ENCODE measurements at regions not wholly inside any gene's neighbourhood (a gene's known extent, or its start where the extent isn't known, plus 50 kb on each side); places are given as distances from the start of the nearest gene placed in this dataset.

GRCh38 chr17:77266891-77267341 is 126.1 kb downstream of the SEC14L1 start:
- Histone ChIP-seq H3K36me3 (ENCODE audit: insufficient read depth) (no peaks in the 10 kb centered on the region), H3K27ac (ENCODE audit: low read depth) (no peak overlapping the region), H3K4me1 (ENCODE audit: insufficient read depth) (no peaks in the 10 kb centered on the region), H3K4me3 (ENCODE audit: low read depth, low read length) (no peak overlapping the region)
- WGBS, result 74% methylated on average over 13 of the region's 13 CpGs
- no peak for DNase-seq (ENCODE audit: extremely low spot score)

GRCh38 chr17:77269696-77270681 is 129.2 kb downstream of the SEC14L1 start:
- Histone ChIP-seq H3K27ac (ENCODE audit: low read depth) (no peak overlapping the region), H3K4me3 (ENCODE audit: low read depth, low read length) (no peak overlapping the region), H3K36me3 (ENCODE audit: insufficient read depth) (no peaks in the 10 kb centered on the region), H3K4me1 (ENCODE audit: insufficient read depth) (no peaks in the 10 kb centered on the region)
- no peak for DNase-seq (ENCODE audit: extremely low spot score)
- 83% methylated on average over 18 of the region's 18 CpGs for WGBS

- Histone ChIP-seq H3K4me3 (ENCODE audit: low read depth, low read length) (no peak overlapping the region), H3K36me3 (ENCODE audit: insufficient read depth) (no peaks in the 10 kb centered on the region), H3K4me1 (ENCODE audit: insufficient read depth) (no peaks in the 10 kb centered on the region), H3K27ac (ENCODE audit: low read depth) (no peak overlapping the region)
- no peak for DNase-seq (ENCODE audit: extremely low spot score)
- WGBS, result 87% methylated on average over 8 of the region's 8 CpGs
Measured at GRCh38 chr17:77271411-77271810, 130.6 kb downstream of the SEC14L1 start.

DNA sequence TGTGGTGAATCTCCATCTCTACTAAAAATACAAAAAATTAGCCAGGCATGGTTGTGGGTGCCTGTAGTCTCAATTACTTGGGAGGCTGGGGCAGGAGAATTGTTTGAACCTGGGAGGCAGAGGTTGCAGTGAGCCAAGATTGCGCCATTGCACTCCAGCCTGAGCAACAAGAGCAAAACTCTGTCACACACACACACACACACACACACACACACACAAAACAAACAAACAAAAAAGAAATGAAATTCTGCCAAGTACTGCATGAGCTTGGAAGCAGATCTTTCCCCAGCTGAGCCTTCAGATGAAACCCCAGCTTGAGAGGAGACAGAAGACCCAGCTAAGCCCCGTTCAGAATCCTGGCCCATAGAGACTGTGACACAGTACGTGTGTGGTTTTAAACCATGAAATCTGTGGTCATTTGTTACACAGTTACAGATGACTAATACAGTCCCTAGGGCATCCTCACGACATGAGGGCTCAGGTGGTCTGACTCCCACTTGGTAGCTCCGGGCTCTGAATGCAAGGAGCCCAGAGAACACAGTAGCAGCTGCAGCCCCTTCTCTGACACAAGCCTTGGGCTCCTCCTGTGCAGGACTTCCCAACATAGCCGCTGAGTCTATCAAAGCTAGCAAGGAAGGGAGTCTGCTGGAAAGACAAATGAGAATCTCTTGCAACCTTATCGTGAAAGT is 132.8 kb downstream of the SEC14L1 start:
- DNase-seq (ENCODE audit: extremely low spot score), result no peak
- H3K27ac ChIP-seq (ENCODE audit: low read depth), result no peak overlapping the region
- 83% methylated on average over 7 of the region's 7 CpGs for WGBS
- H3K36me3 ChIP-seq (ENCODE audit: insufficient read depth), result no peaks in the 10 kb centered on the region
- no peak overlapping the region for H3K4me3 ChIP-seq (ENCODE audit: low read depth, low read length)
- H3K4me1 ChIP-seq (ENCODE audit: insufficient read depth), result no peaks in the 10 kb centered on the region

DNA sequence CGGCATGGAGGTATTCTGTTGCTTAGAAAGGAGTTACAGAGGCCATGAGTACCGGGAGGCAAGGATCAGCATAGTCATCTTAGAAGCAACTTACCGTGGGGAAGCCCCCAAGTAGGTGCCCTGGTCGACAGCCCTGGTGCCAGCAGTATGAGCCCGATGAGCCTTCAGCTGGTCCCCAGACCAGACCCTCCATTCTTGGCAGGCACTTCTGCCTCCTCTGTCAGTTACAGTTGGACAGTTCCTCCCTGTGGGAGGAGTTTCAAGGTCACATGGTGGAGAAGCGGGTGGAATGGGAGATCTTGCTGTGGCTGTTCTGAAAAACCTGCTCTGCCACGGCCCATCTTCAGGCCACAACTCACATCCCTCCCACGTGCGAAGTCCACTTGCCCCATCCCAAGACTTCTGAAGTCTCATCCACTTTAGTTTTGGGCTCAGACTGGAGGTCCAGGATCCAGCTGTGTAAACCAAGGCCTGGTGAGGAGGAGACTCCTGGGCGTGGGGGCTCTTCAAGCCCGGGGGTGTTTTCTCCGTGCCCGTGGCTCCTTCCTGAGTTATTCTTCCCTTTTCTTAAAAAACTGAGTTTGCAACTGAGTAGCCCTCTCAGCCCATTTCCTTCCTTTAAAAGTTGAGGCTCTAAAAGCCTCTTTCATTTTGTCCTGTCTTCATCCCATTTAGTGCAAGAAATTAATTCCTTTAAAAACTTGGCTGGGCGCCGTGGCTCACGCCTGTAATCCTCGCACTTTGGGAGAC is 133.5 kb downstream of the SEC14L1 start:
- WGBS, result 90% methylated on average over 17 of the region's 17 CpGs
- Histone ChIP-seq H3K4me3 (ENCODE audit: low read depth, low read length) (no peak overlapping the region), H3K27ac (ENCODE audit: low read depth) (no peak overlapping the region), H3K4me1 (ENCODE audit: insufficient read depth) (no peaks in the 10 kb centered on the region), H3K36me3 (ENCODE audit: insufficient read depth) (no peaks in the 10 kb centered on the region)
- no peak for DNase-seq (ENCODE audit: extremely low spot score)

DNA sequence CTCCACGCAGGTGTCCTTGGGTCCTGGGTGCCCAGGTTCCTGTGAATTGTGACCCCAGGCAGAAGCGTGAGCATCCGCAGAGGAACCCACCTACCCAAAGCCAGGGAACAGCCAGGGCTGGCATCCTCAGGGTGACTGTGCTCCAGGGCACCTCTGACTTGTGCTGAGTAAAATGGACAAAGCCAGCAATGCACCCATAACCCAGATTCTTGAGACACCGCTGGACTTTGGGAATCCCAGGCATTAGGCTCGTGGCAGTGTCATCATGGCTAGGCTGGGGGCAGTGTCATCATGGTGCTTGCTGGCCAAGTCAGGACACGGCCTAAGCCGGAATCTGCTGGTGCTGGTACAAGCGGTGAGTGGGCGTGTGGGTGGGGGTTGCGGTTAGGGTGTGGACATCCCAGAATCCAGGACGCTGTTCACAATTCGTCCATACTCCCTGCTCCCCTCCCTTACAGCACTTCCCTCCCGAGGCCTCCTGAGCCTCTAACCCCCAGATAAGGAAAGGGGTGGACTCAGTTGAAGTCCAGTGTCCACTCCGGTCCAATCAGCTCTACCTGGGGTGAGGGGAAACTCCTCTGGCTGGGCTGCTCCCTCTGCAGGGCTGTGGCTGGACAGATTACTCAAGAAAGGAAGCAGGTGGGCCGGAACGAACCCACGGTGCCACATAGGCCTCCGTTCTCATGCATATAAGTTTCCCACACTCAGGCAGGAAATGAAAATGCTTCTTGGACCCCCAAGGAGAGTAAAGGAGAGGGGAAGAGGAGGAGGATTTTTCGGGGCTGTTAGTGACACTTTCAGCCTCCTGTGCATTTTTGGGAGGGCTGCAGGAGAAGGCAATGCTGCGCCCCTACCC is 138.9 kb downstream of the SEC14L1 start:
- 81% methylated on average over 20 of the region's 20 CpGs for WGBS

DNA sequence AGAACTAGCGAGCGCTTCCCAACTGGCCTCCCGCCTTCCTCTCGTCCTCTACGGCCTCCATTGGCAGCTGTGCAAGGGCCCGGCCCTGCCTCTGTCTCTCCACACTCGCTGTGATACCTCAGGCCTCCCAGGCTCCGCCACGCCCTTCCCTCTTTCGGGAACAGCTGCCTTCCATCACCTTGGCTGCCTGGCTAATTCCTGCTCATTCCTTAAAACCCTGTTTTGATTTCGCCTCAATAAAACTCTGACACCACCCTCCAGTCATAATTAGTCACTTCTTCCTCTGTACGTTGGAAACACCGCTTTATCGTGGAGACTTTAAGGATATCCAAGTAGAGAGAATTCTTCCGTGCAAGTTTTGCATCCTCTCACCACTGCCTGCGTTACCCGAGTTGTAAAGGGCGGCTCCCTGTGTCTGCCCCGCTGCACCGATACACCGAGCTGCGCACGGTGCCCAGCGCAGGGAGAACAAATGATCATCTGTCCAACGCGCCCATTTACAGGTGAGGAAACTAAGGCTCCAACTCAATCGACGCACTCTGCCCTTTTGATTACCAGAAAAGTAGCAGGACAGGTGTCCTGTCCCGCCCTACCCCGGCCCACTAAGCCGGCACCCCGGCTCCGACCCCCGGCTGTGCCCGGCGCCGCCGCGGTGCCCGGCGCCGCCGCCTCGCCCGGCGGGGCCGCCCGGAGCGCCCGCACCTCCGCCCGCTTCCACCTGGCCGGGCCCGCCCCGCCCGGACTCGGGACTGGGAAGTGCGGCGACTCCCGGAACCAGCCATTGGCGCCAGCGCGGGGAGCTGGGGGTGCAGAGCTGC is 139.7 kb downstream of the SEC14L1 start:
- Histone ChIP-seq H3K4me1 (ENCODE audit: insufficient read depth) (no peaks in the 10 kb centered on the region), H3K4me3 (ENCODE audit: low read depth, low read length) (peak overlapping the region; percentile 47), H3K36me3 (ENCODE audit: insufficient read depth) (no peaks in the 10 kb centered on the region), H3K27ac (ENCODE audit: low read depth) (no peak overlapping the region)
- WGBS, result 14% methylated on average over 63 of the region's 63 CpGs
- DNase-seq (ENCODE audit: extremely low spot score), result no peak

More for the DNA sequence above, 138.9 kb downstream of the SEC14L1 start:
- Histone ChIP-seq H3K4me1 (ENCODE audit: insufficient read depth) (no peaks in the 10 kb centered on the region), H3K36me3 (ENCODE audit: insufficient read depth) (no peaks in the 10 kb centered on the region), H3K4me3 (ENCODE audit: low read depth, low read length) (no peak overlapping the region), H3K27ac (ENCODE audit: low read depth) (no peak overlapping the region)
- DNase-seq (ENCODE audit: extremely low spot score), result no peak

DNA sequence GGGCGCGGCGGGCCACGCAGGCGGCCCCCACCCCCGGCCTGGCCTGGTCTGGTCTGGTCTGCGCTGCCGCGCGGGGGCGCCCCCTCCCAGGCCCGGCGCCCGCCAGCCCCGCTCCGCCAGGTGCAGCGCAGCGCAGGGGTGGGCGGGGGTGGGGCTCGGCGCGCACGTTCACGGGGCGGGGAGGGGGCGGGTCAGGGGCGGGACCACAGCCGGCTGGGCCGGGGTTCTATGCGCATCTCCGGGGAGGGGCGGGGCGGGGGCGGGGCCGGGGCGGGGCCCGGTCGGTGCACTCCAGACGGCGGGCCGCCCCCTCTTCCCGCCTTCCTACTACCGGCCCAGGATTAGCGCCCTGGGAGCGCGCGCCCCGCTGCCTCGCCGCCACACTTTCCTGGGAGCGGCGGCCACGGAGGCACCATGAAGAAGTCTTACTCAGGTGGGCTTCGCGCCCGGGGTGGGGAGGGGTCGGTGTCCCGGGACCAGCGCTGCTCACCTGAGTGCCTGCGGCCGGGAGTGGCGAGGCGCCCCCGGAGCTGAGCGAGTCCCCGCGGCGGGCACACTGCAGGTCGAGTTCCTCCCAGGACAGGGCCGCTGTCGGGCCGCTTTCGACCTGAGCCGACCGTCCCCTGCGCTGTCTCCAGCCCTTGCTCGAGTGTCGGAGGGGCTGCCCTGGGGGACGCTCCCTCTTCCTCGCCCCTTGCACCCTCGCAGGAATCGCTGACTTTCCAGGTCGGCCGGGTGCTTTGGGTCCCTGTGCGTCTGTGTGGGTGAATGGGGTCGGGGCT is 140.5 kb downstream of the SEC14L1 start:
- H3K36me3 ChIP-seq (ENCODE audit: insufficient read depth), result no peaks in the 10 kb centered on the region
- peak overlapping the region; percentile 47 for H3K4me3 ChIP-seq (ENCODE audit: low read depth, low read length)
- H3K27ac ChIP-seq (ENCODE audit: low read depth), result no peak overlapping the region
- no peak for DNase-seq (ENCODE audit: extremely low spot score)
- 7% methylated on average over 86 of the region's 86 CpGs for WGBS
- H3K4me1 ChIP-seq (ENCODE audit: insufficient read depth), result no peaks in the 10 kb centered on the region

DNA sequence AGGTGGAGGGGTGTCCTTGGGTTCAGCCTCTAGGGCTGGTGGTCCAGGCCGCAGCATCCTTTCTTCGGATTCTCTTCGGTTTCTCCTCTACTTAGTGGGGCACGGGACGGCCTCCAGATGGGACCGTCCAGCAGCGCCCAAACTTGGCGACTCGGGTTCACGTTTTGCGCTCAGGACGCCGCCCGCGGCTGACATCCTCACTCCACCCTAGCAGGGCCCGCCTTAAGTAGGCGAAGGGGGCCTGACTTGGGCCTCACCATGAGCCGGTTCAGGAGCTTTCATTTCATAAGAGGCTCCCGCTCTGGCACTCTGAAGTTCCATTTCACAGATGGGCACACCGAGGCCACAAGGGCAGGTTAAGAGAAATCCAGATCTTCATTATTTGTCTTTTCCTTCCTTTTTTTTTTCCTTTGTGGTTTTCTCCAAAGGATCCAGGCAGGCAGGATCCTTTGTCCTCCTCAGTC is 141.2 kb downstream of the SEC14L1 start:
- DNase-seq (ENCODE audit: extremely low spot score), result no peak
- no peak overlapping the region for H3K27ac ChIP-seq (ENCODE audit: low read depth)
- WGBS, result 71% methylated on average over 20 of the region's 20 CpGs
- H3K4me1 ChIP-seq (ENCODE audit: insufficient read depth), result no peaks in the 10 kb centered on the region
- no peaks in the 10 kb centered on the region for H3K36me3 ChIP-seq (ENCODE audit: insufficient read depth)
- H3K4me3 ChIP-seq (ENCODE audit: low read depth, low read length), result peak overlapping the region; percentile 47

DNA sequence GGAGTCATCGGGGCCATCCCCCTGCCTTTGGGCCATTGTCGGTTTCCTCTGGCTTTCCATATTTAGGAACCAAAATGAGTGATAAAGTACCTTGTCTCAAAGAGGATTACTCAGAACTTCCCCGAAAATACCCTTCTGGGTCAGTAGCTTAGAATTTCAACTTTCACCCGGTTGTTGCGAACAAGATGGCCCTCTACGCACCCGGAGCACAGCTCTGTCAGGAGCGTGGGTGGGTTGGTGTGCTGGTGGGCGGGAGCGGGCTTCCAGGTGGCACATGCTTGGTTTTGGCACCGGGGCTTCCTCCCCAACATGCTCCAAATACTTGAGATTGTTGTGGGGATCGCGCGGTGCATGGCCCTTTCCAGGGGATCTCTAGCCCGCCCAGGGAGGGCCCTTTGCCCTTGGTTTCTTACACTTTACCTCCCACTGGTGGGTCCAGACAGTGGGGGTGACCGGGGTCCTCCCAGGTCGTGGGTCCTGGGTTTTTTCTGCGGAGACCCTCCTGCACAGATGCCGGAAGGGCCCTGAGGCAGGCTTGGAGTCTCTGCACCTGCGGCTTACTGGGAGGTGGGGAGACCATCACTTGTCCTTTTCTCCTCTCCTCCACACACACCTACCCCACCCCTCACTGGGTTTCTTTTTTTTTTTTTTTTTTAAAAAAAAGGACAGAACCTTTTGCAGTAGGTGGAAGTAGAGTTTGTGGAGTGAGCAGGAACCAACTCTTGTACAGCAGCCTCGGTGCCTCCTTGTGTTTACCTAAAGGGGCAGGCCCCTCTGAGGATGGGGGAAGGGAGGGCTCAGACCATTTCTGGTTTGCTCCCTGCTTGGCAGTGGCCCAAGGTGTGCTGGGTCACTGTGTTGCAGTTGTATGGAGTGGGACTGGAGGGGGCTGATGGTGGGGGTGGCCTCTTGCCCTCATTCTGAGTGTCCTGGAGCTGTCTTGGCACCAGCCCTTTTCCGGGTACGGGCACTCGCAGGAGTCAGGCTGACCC is 142.1 kb downstream of the SEC14L1 start:
- whole genome bisulfite sequencing, result 76% methylated on average over 24 of the region's 24 CpGs
- Histone ChIP-seq H3K27ac (ENCODE audit: low read depth) (peak overlapping the region; percentile 56), H3K4me1 (ENCODE audit: insufficient read depth) (no peaks in the 10 kb centered on the region)

More for the DNA sequence above, 142.1 kb downstream of the SEC14L1 start:
- Histone ChIP-seq H3K4me3 (ENCODE audit: low read depth, low read length) (peak overlapping the region; percentile 3), H3K36me3 (ENCODE audit: insufficient read depth) (no peaks in the 10 kb centered on the region)
- no peak for DNase-seq (ENCODE audit: extremely low spot score)
